Mesothelial cell of epicardium (in vitro differentiated cells): ENCODE measurements at regions not wholly inside any gene's neighbourhood (a gene's known extent, or its start where the extent isn't known, plus 50 kb on each side); places are given as distances from the start of the nearest gene placed in this dataset.

Source experiments
- DNase-seq, 2 experiments: peaks; one replicate each; pipeline ENCODE4 v3.0.0; 2021; ENCODE audit warnings: low spot score in 2 of 2; ENCODE audit not compliant: unreplicated experiment in 2 of 2
- H3K27ac Mint-ChIP-seq: 2 replicates; pipeline ENCODE4 v1.8.0; 2021; ENCODE audit warnings: mixed read lengths
- H3K27me3 Mint-ChIP-seq: 2 replicates; pipeline ENCODE4 v1.8.0; 2021; ENCODE audit warnings: low read depth, mixed read lengths
- H3K36me3 Mint-ChIP-seq: 2 replicates; pipeline ENCODE4 v1.8.0; 2021; ENCODE audit warnings: mixed read lengths
- H3K4me1 Mint-ChIP-seq: 2 replicates; pipeline ENCODE4 v1.8.0; 2021; ENCODE audit warnings: mixed read lengths
- H3K4me3 Mint-ChIP-seq: 2 replicates; pipeline ENCODE4 v1.8.0; 2021; ENCODE audit warnings: mild to moderate bottlenecking, moderate library complexity, mixed read lengths
- H3K9me3 Mint-ChIP-seq: 2 replicates; pipeline ENCODE4 v1.8.0; 2021; ENCODE audit warnings: mixed read lengths
- CTCF ChIP-seq: fragments of 200-600 bp; sonication (generic); IDR thresholded peaks from one replicate; pipeline ENCODE4 v1.5.0; 2021; ENCODE audit warnings: antibody characterized with exemption; ENCODE audit not compliant: unreplicated experiment

GRCh38 chr12:84785951-84786350 lies 126.6 kb downstream of the SLC6A15 start:
- H3K4me1 Mint-ChIP-seq = peaks cover 25% of the 10 kb centered on the region
- peaks cover 4% of the 10 kb centered on the region for H3K9me3 Mint-ChIP-seq
- no peak overlapping the region for H3K4me3 Mint-ChIP-seq
- no peak for DNase-seq
- H3K36me3 Mint-ChIP-seq = no peaks in the 10 kb centered on the region
- TF ChIP-seq CTCF = no peak
- no peak overlapping the region for H3K27ac Mint-ChIP-seq
- no peaks in the 10 kb centered on the region for H3K27me3 Mint-ChIP-seq

- Mint-ChIP-seq H3K27me3 (no peaks in the 10 kb centered on the region), H3K27ac (peak overlapping the region; percentile 67), H3K4me1 (peaks cover 25% of the 10 kb centered on the region), H3K36me3 (no peaks in the 10 kb centered on the region), H3K4me3 (no peak overlapping the region), H3K9me3 (peaks cover 4% of the 10 kb centered on the region)
- DNase-seq = no peak
- TF ChIP-seq CTCF = no peak
Observed at GRCh38 chr12:84785281-84785680, 127.3 kb downstream of the SLC6A15 start.

GRCh38 chr12:84779169-84779568 lies 133.4 kb downstream of the SLC6A15 start:
- TF ChIP-seq CTCF = no peak
- no peak overlapping the region for H3K27ac Mint-ChIP-seq

DNA sequence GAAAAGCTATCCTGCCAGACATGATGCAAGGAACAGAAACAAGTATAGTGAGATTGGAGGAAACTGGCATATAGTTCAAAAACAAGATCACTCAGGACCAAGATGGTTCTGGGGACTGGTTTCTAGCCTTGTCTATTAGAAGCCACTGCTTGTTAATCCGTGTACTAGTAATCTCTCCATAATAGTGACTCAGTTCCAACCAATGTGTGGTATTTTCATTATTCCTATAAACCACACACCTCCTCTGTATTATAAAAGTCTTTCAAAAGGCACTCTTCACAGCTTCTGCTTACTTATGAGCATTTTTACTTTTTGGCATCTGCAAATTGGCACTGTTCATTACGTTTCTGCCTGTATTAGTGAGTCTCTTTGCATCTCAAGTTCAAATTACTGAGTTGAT lies 140.3 kb downstream of the SLC6A15 start:
- DNase-seq = no peak
- no peak for TF ChIP-seq CTCF
- Mint-ChIP-seq H3K36me3 (no peaks in the 10 kb centered on the region), H3K9me3 (peaks cover 9% of the 10 kb centered on the region), H3K27me3 (no peaks in the 10 kb centered on the region), H3K27ac (no peak overlapping the region), H3K4me1 (peaks cover 4% of the 10 kb centered on the region), H3K4me3 (no peak overlapping the region)

More at GRCh38 chr12:84779169-84779568, 133.4 kb downstream of the SLC6A15 start:
- DNase-seq = no peak
- Mint-ChIP-seq H3K9me3 (no peaks in the 10 kb centered on the region), H3K4me3 (no peak overlapping the region), H3K36me3 (no peaks in the 10 kb centered on the region), H3K27me3 (no peaks in the 10 kb centered on the region), H3K4me1 (peaks cover 4% of the 10 kb centered on the region)

- DNase-seq = no peak
- H3K9me3 Mint-ChIP-seq = peaks cover 5% of the 10 kb centered on the region
- no peak for TF ChIP-seq CTCF
- H3K36me3 Mint-ChIP-seq = no peaks in the 10 kb centered on the region
- peak overlapping the region; percentile 51 for H3K27ac Mint-ChIP-seq
- no peaks in the 10 kb centered on the region for H3K27me3 Mint-ChIP-seq
- no peak overlapping the region for H3K4me3 Mint-ChIP-seq
- H3K4me1 Mint-ChIP-seq = peaks cover 17% of the 10 kb centered on the region
Observed at GRCh38 chr12:84767079-84767478, 145.5 kb downstream of the SLC6A15 start.

- TF ChIP-seq CTCF = no peak
- no peak for DNase-seq
- Mint-ChIP-seq H3K9me3 (peaks cover 5% of the 10 kb centered on the region), H3K27me3 (no peaks in the 10 kb centered on the region), H3K36me3 (no peaks in the 10 kb centered on the region), H3K27ac (no peak overlapping the region), H3K4me1 (peaks cover 17% of the 10 kb centered on the region), H3K4me3 (no peak overlapping the region)
Observed at GRCh38 chr12:84766375-84766774, 146.2 kb downstream of the SLC6A15 start.
